SK-N-SH (cell line): ENCODE measurements at regions not wholly inside any gene's neighbourhood (a gene's known extent, or its start where the extent isn't known, plus 50 kb on each side); places are given as distances from the start of the nearest gene placed in this dataset.

Experiments
- CTCF ChIA-PET: fragments of 300-600, 350-600 bp; formaldehyde crosslinking; extraction: SDS; loops from one replicate; lab custom pipeline; 2021; lab: Yijun Ruan, JAX
- POLR2A ChIA-PET: fragments of 350-600 bp; sonication (Branson Sonifier 250); formaldehyde crosslinking; extraction: SDS; loops from one replicate; lab custom pipeline; 2020; ENCODE audit warnings: antibody characterized with exemption, inconsistent platforms; lab: Yijun Ruan, JAX
- DNase-seq: peaks from one replicate; pipeline ENCODE4 v3.0.0; 2012
- H2AFZ ChIP-seq: fragments of 200-600 bp; sonication (generic); 2 replicates; pipeline ENCODE4 v1.8.1; 2016; ENCODE audit warnings: antibody characterized with exemption, mild to moderate bottlenecking, low read depth
- H3F3A ChIP-seq: fragments of 200-600 bp; sonication (generic); replicated peaks from 2 replicates; pipeline ENCODE3; 2016; ENCODE audit warnings: antibody characterized with exemption, mild to moderate bottlenecking; ENCODE audit not compliant: insufficient read depth
- H3K27ac ChIP-seq, 2 experiments: fragments of 200-500 bp in 1 of 2; fragments of 200-600 bp in 1 of 2; sonication (Bioruptor generic) in 1 of 2; sonication (generic), shearing (Covaris generic) in 1 of 2; 2 replicates each; pipeline versions ENCODE4 v1.5.1 to v1.6.1; 2014 to 2016; ENCODE audit warnings: low read depth in 2 of 2, inconsistent platforms in 1 of 2, low read length in 1 of 2, mild to moderate bottlenecking in 1 of 2, mixed read lengths in 1 of 2
- H3K27me3 ChIP-seq: fragments of 200-600 bp; sonication (generic), shearing (Covaris generic); 2 replicates; pipeline ENCODE4 v1.6.1; 2016; ENCODE audit warnings: mixed run types; ENCODE audit not compliant: insufficient read depth
- H3K36me3 ChIP-seq, 2 experiments: fragments of 200-500 bp in 1 of 2; fragments of 200-600 bp in 1 of 2; sonication (Bioruptor generic) in 1 of 2; sonication (generic) in 1 of 2; replicated peaks in 1 of 2; 2 replicates each; pipeline versions ENCODE3 to v1.5.1; 2014 to 2016; ENCODE audit warnings: low read length in 1 of 2, mild to moderate bottlenecking in 1 of 2; ENCODE audit not compliant: insufficient read depth in 2 of 2, control insufficient read depth in 1 of 2
- H3K4me1 ChIP-seq, 2 experiments: fragments of 200-500 bp in 1 of 2; fragments of 200-600 bp in 1 of 2; sonication (Bioruptor generic) in 1 of 2; sonication (generic), shearing (Covaris generic) in 1 of 2; 2 replicates each; pipeline versions ENCODE4 v1.5.1 to v1.6.1; 2014 to 2016; ENCODE audit warnings: low read depth in 1 of 2, low read length in 1 of 2, mixed run types in 1 of 2; ENCODE audit not compliant: insufficient read depth in 2 of 2, control insufficient read depth in 1 of 2
- H3K4me2 ChIP-seq: fragments of 200-600 bp; sonication (generic), shearing (Covaris generic); 2 replicates; pipeline ENCODE4 v1.6.1; 2017; ENCODE audit warnings: mixed run types
- H3K4me3 ChIP-seq, 2 experiments: fragments of 200-500 bp in 1 of 2; fragments of 200-600 bp in 1 of 2; sonication (Bioruptor generic) in 1 of 2; sonication (generic), shearing (Covaris generic) in 1 of 2; 2 replicates each; pipeline versions ENCODE4 v1.5.1 to v1.8.1; 2014 to 2016; ENCODE audit warnings: low read depth in 2 of 2, inconsistent platforms in 1 of 2, low read length in 1 of 2, mild to moderate bottlenecking in 1 of 2, mixed read lengths in 1 of 2, moderate library complexity in 1 of 2
- H3K79me2 ChIP-seq: fragments of 200-600 bp; sonication (generic); 2 replicates; pipeline ENCODE4 v1.8.1; 2017; ENCODE audit warnings: mild to moderate bottlenecking; ENCODE audit not compliant: insufficient read depth
- H3K9ac ChIP-seq: fragments of 200-600 bp; sonication (generic); 2 replicates; pipeline ENCODE4 v1.6.1; 2017; ENCODE audit warnings: mixed run types
- H3K9me2 ChIP-seq: fragments of 200-600 bp; sonication (generic); 2 replicates; pipeline ENCODE4 v1.6.1; 2017; ENCODE audit warnings: mixed run types
- H3K9me3 ChIP-seq: fragments of 200-600 bp; sonication (generic); 2 replicates; pipeline ENCODE4 v1.6.1; 2017; ENCODE audit warnings: mixed run types, mild to moderate bottlenecking, moderate library complexity
- H4K20me1 ChIP-seq: fragments of 200-600 bp; sonication (generic); 2 replicates; pipeline ENCODE4 v1.6.1; 2017; ENCODE audit warnings: mild to moderate bottlenecking, mixed run types; ENCODE audit not compliant: insufficient read depth
- CHD2 ChIP-seq: fragments of 150-350 bp; IDR thresholded peaks from 2 replicates; pipeline ENCODE4 v1.6.1; 2018; ENCODE audit warnings: low read length; ENCODE audit not compliant: partially characterized antibody
- ELF1 ChIP-seq: IDR thresholded peaks from 2 replicates; pipeline ENCODE4 v1.4.0; 2012
- EZH2phosphoT487 ChIP-seq: fragments of 200-600 bp; sonication (generic); IDR thresholded peaks from 2 replicates; pipeline ENCODE4 v1.6.1; 2017; ENCODE audit warnings: low read depth, mixed run types, mild to moderate bottlenecking, antibody characterized with exemption, moderate library complexity, borderline replicate concordance
- FOSL2 ChIP-seq: IDR thresholded peaks from 2 replicates; pipeline ENCODE4 v1.4.0; 2012; ENCODE audit warnings: low read depth, mild to moderate bottlenecking, moderate library complexity, borderline replicate concordance
- GABPA ChIP-seq: IDR thresholded peaks from 2 replicates; pipeline ENCODE4 v1.4.0; 2012; ENCODE audit warnings: low read depth, mild to moderate bottlenecking
- JUND ChIP-seq: IDR thresholded peaks from 2 replicates; pipeline ENCODE4 v1.4.0; 2012
- MEF2A ChIP-seq: IDR thresholded peaks from 2 replicates; pipeline ENCODE4 v1.4.0; 2012; ENCODE audit warnings: low read depth, borderline replicate concordance
- NFIC ChIP-seq: IDR thresholded peaks from 2 replicates; pipeline ENCODE4 v1.4.0; 2012; ENCODE audit warnings: borderline replicate concordance
- RCOR1 ChIP-seq: fragments of 150-350 bp; IDR thresholded peaks from 2 replicates; pipeline ENCODE4 v1.6.1; 2017; ENCODE audit warnings: antibody characterized with exemption, low read length
- RFX5 ChIP-seq: IDR thresholded peaks from 2 replicates; pipeline ENCODE4 v1.6.1; 2012; ENCODE audit warnings: mild to moderate bottlenecking, improper control_type of control experiment, low read length
- SIN3A ChIP-seq: IDR thresholded peaks from 2 replicates; pipeline ENCODE4 v1.6.1; 2012; ENCODE audit warnings: low read depth, mild to moderate bottlenecking, low read length, moderate library complexity, borderline replicate concordance
- TAF1 ChIP-seq: IDR thresholded peaks from 2 replicates; pipeline ENCODE4 v1.6.1; 2012; ENCODE audit warnings: low read depth, mild to moderate bottlenecking, low read length, moderate library complexity, borderline replicate concordance
- TCF12 ChIP-seq: IDR thresholded peaks from 2 replicates; pipeline ENCODE4 v1.4.0; 2012
- YY1 ChIP-seq: IDR thresholded peaks from 2 replicates; pipeline ENCODE4 v1.4.0; 2012; ENCODE audit warnings: low read depth, mild to moderate bottlenecking
- WGBS: methylation state at CpG from one replicate; pipeline ENCODE4 v1.1.6; 2017; ENCODE audit warnings: low lambda C conversion rate; 5-methylcytosine and 5-hydroxymethylcytosine counted together
- TF ChIP-seq, protein P1 (sequence below): IDR thresholded peaks from 2 replicates; pipeline ENCODE4 v1.4.0; 2012; ENCODE audit warnings: low read depth, borderline replicate concordance
- TF ChIP-seq, protein P2 (sequence below): IDR thresholded peaks from 2 replicates; pipeline ENCODE4 v1.6.1; 2012; ENCODE audit warnings: mild to moderate bottlenecking, low read depth, low read length, moderate library complexity
- TF ChIP-seq, protein P3 (sequence below): IDR thresholded peaks from 2 replicates; pipeline ENCODE4 v1.4.0; 2012; ENCODE audit warnings: low read depth
- TF ChIP-seq, protein P4 (sequence below): fragments of 150-350 bp; IDR thresholded peaks from 2 replicates; pipeline ENCODE4 v1.6.1; 2017; ENCODE audit warnings: antibody characterized with exemption, low read length, low read depth, borderline replicate concordance
- TF ChIP-seq, protein P5 (sequence below): IDR thresholded peaks from 2 replicates; pipeline ENCODE4 v1.4.0; 2012; ENCODE audit warnings: low read depth, borderline replicate concordance

DNA sequence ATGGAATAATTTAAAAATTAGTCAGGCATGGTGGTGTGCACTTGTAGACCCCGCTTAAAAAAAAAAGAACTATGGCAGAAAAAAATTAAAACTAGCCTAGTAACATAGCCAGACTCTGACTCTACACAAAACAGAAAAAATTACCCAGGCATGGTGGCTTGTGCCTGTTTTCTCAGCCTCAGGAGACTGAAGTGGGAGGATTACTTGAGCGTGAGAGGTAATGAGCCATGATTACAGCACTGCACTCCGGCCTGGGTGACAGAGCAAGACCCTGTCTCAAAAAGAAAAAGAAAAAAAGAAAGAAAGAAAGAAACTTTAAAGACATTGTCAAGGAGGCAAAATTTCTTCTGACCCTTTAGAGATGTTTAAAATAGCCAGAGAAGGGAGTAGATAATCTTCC lies 109.0 kb upstream of the TMEM106B start:
- Histone ChIP-seq H3K9ac (no peak overlapping the region), H3K79me2 (no peaks in the 10 kb centered on the region), H4K20me1 (no peaks in the 10 kb centered on the region), H3K27me3 (no peaks in the 10 kb centered on the region), H3K4me3 (no peak overlapping the region), H3K36me3 (no peaks in the 10 kb centered on the region), H3K9me3 (no peaks in the 10 kb centered on the region), H3K27ac (no peak overlapping the region), H2AFZ (no peak overlapping the region), H3K4me2 (no peak overlapping the region), H3F3A (no peaks in the 10 kb centered on the region), H3K9me2 (no peaks in the 10 kb centered on the region), H3K4me1 (peaks cover 0 to 4% of the 10 kb centered on the region in 2 experiments; a peak in 1 of 4 replicates)
- DNase-seq = no peak
- ChIA-PET POLR2A (no interaction called here), CTCF (no interaction called here)
- WGBS = 61% methylated on average over 3 of the region's 3 CpGs
- TF ChIP-seq SIN3A = no peak
- no peak for TF ChIP-seq RFX5
- TF ChIP-seq TAF1 = no peak
- TF ChIP-seq, protein P1, sequence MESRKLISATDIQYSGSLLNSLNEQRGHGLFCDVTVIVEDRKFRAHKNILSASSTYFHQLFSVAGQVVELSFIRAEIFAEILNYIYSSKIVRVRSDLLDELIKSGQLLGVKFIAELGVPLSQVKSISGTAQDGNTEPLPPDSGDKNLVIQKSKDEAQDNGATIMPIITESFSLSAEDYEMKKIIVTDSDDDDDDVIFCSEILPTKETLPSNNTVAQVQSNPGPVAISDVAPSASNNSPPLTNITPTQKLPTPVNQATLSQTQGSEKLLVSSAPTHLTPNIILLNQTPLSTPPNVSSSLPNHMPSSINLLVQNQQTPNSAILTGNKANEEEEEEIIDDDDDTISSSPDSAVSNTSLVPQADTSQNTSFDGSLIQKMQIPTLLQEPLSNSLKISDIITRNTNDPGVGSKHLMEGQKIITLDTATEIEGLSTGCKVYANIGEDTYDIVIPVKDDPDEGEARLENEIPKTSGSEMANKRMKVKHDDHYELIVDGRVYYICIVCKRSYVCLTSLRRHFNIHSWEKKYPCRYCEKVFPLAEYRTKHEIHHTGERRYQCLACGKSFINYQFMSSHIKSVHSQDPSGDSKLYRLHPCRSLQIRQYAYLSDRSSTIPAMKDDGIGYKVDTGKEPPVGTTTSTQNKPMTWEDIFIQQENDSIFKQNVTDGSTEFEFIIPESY = no peak
- no peak for TF ChIP-seq GABPA
- TF ChIP-seq, protein P2, sequence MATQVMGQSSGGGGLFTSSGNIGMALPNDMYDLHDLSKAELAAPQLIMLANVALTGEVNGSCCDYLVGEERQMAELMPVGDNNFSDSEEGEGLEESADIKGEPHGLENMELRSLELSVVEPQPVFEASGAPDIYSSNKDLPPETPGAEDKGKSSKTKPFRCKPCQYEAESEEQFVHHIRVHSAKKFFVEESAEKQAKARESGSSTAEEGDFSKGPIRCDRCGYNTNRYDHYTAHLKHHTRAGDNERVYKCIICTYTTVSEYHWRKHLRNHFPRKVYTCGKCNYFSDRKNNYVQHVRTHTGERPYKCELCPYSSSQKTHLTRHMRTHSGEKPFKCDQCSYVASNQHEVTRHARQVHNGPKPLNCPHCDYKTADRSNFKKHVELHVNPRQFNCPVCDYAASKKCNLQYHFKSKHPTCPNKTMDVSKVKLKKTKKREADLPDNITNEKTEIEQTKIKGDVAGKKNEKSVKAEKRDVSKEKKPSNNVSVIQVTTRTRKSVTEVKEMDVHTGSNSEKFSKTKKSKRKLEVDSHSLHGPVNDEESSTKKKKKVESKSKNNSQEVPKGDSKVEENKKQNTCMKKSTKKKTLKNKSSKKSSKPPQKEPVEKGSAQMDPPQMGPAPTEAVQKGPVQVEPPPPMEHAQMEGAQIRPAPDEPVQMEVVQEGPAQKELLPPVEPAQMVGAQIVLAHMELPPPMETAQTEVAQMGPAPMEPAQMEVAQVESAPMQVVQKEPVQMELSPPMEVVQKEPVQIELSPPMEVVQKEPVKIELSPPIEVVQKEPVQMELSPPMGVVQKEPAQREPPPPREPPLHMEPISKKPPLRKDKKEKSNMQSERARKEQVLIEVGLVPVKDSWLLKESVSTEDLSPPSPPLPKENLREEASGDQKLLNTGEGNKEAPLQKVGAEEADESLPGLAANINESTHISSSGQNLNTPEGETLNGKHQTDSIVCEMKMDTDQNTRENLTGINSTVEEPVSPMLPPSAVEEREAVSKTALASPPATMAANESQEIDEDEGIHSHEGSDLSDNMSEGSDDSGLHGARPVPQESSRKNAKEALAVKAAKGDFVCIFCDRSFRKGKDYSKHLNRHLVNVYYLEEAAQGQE = no peak
- no peak for TF ChIP-seq MEF2A
- TF ChIP-seq TCF12 = no peak
- TF ChIP-seq ELF1 = no peak
- TF ChIP-seq NFIC = no peak
- no peak for TF ChIP-seq EZH2phosphoT487
- TF ChIP-seq, protein P3, sequence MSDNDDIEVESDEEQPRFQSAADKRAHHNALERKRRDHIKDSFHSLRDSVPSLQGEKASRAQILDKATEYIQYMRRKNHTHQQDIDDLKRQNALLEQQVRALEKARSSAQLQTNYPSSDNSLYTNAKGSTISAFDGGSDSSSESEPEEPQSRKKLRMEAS = no peak
- TF ChIP-seq, protein P4, sequence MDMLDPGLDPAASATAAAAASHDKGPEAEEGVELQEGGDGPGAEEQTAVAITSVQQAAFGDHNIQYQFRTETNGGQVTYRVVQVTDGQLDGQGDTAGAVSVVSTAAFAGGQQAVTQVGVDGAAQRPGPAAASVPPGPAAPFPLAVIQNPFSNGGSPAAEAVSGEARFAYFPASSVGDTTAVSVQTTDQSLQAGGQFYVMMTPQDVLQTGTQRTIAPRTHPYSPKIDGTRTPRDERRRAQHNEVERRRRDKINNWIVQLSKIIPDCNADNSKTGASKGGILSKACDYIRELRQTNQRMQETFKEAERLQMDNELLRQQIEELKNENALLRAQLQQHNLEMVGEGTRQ = no peak
- no peak for TF ChIP-seq YY1
- no peak for TF ChIP-seq CHD2
- no peak for TF ChIP-seq RCOR1
- TF ChIP-seq, protein P5, sequence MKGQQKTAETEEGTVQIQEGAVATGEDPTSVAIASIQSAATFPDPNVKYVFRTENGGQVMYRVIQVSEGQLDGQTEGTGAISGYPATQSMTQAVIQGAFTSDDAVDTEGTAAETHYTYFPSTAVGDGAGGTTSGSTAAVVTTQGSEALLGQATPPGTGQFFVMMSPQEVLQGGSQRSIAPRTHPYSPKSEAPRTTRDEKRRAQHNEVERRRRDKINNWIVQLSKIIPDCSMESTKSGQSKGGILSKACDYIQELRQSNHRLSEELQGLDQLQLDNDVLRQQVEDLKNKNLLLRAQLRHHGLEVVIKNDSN = no peak
- no peak for TF ChIP-seq FOSL2
- no peak for TF ChIP-seq JUND
